Peyer's patch (tissue), 4 donors: ENCODE measurements at regions not wholly inside any gene's neighbourhood (a gene's known extent, or its start where the extent isn't known, plus 50 kb on each side); places are given as distances from the start of the nearest gene placed in this dataset.

Source experiments
- CTCF ChIP-seq, 6 experiments: fragments of 450-650 bp in 4 of 6; fragments of 200-600 bp in 2 of 6; sonication (generic) in 1 of 6; IDR thresholded peaks; one replicate each; pipeline ENCODE4 v1.5.1; 2017 to 2019; ENCODE audit warnings: antibody characterized with exemption in 6 of 6, mild to moderate bottlenecking in 3 of 6, moderate library complexity in 1 of 6
- POLR2A ChIP-seq, 2 donors: fragments of 450-650 bp; IDR thresholded peaks; one replicate each; pipeline ENCODE4 v1.5.1; 2017; ENCODE audit warnings: antibody characterized with exemption in 2 of 2, mild to moderate bottlenecking in 2 of 2, moderate library complexity in 2 of 2

DNA sequence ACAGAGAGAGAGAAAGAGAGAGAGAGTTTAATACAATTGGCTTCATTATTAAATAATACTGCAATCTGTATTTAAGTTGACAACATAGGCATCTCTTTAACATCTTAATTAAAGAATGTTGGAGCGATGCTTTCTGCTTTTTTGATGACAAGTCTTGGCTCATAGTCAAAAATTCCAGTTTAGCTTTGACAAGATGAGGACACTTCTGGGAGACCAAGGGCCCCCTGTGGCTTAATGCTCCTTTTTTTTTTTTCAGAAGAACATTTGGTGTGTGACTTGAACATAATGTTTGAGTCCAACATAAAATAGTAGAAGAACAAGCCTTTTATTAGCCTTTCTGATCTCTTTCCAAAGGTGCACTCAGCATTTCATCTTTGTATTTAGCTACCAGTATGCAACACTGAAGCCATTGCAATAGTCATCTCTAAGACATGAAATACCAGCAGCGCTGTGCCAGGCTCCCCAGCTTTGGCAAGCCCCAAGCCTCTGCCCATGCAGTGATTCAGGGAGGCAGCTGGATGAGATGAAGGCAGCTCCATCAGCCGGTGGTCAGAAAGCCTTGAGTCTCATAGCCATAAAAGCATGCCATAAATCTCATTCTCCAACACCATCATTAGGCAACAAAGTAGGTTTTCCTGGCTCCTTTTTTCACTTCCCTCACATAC is 349.4 kb upstream of the SEMA6D start:
- TF ChIP-seq CTCF (IDR thresholded peaks at IDR 0.05) (no peak), POLR2A (IDR thresholded peaks at IDR 0.05) (no peak)
